ENCODE measurements at regions not wholly inside any gene's neighbourhood (a gene's known extent, or its start where the extent isn't known, plus 50 kb on each side); places are given as distances from the start of the nearest gene placed in this dataset.

DNA sequence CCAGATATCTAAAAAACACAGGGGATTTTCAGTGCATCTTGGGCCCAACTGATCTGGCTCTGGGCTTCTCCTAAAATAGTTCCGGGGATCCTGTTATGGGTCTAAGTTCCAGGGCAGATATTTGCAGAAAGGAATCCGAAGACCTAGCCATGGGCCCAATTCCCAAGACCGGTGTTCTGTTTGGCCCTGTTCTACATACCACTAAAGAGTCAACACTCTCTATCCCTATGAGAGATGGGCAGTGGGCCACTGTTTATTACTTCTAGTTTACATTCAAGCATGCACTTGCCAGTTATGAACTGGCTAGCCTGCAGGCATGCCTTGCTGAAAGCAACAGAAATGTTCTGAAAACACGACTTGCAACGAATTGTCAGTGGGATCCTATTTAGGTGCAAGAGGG lies 87.4 kb upstream of the PLCB4 start:
- H3K4me1 ChIP-seq (replicated peaks in 1 of 2; ENCODE audit: control insufficient read depth in 2 of 2, insufficient read depth in 2 of 2, low read length in 2 of 2): no peaks in the 10 kb centered on the region
- H3K27me3 ChIP-seq (ENCODE audit: control insufficient read depth in 2 of 2, insufficient read depth in 2 of 2, low read length in 2 of 2): no peaks in the 10 kb centered on the region
- H3K36me3 ChIP-seq (ENCODE audit: control insufficient read depth, insufficient read depth, low read length): no peaks in the 10 kb centered on the region
- BruUV-seq (replicated peaks): no TSS peak
- FAIRE-seq (no peak), DNase-seq (ENCODE audit: extremely low read depth in 1 of 4, low spot score in 3 of 4) (no peak), ATAC-seq (no peak)
- no peaks in the 10 kb centered on the region for H3K9me1 ChIP-seq (ENCODE audit: control insufficient read depth, insufficient read depth, low read length)
- no peak overlapping the region for H2AFZ ChIP-seq (ENCODE audit: low read depth, low read length)
- H4K20me1 ChIP-seq (replicated peaks; ENCODE audit: control insufficient read depth, insufficient read depth, low read length): no peaks in the 10 kb centered on the region
- no peak overlapping the region for H3K4me2 ChIP-seq (ENCODE audit: insufficient read depth, low read length)
- in situ Hi-C loops (cut with MboI) (no loop called here), intact Hi-C loops (cut with micrococcal nuclease) (no loop called here)
- H3K27ac ChIP-seq (ENCODE audit: extremely low read depth, low read depth, low read length): no peak overlapping the region
- H3K79me2 ChIP-seq (ENCODE audit: control insufficient read depth, insufficient read depth, low read length): no peaks in the 10 kb centered on the region
- POLR2A ChIA-PET: no interaction called here
- CTCF ChIA-PET (ENCODE audit: low intra/inter-chr PET ratio): no interaction called here
- TF ChIP-seq GABPA (tag; conservative IDR thresholded peaks at IDR 0.05; ENCODE audit: low read depth) (no peak), MTA2 (IDR thresholded peaks at IDR 0.05; ENCODE audit: low read depth) (no peak), ZNF282 (CRISPR knock-in tag; IDR thresholded peaks at IDR 0.05) (no peak), PHB (CRISPR knock-in tag; IDR thresholded peaks at IDR 0.05) (no peak), ATF1 (CRISPR knock-in tag; IDR thresholded peaks at IDR 0.05) (no peak), ATF1 (tag; IDR thresholded peaks at IDR 0.05) (no peak), HMBOX1 (IDR thresholded peaks at IDR 0.05) (no peak), HDAC6 (IDR thresholded peaks at IDR 0.05; ENCODE audit: low read depth, low read length) (no peak), ZNF239 (CRISPR knock-in tag; IDR thresholded peaks at IDR 0.05) (no peak), KDM5B (IDR thresholded peaks at IDR 0.05; ENCODE audit: insufficient replicate concordance, low read depth, low read length) (no peak), EZH2 (IDR thresholded peaks at IDR 0.05; ENCODE audit: borderline replicate concordance, low read depth, low read length) (no peak), HMG20A (CRISPR knock-in tag; conservative IDR thresholded peaks at IDR 0.05) (no peak)
- TF ChIP-seq, protein P1, sequence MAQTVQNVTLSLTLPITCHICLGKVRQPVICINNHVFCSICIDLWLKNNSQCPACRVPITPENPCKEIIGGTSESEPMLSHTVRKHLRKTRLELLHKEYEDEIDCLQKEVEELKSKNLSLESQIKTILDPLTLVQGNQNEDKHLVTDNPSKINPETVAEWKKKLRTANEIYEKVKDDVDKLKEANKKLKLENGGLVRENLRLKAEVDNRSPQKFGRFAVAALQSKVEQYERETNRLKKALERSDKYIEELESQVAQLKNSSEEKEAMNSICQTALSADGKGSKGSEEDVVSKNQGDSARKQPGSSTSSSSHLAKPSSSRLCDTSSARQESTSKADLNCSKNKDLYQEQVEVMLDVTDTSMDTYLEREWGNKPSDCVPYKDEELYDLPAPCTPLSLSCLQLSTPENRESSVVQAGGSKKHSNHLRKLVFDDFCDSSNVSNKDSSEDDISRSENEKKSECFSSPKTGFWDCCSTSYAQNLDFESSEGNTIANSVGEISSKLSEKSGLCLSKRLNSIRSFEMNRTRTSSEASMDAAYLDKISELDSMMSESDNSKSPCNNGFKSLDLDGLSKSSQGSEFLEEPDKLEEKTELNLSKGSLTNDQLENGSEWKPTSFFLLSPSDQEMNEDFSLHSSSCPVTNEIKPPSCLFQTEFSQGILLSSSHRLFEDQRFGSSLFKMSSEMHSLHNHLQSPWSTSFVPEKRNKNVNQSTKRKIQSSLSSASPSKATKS (CRISPR knock-in tag; IDR thresholded peaks at IDR 0.05): no peak
- H3K9ac ChIP-seq (ENCODE audit: insufficient read depth in 1 of 2, low read depth in 2 of 2, low read length in 2 of 2): no peak overlapping the region
- H3K4me3 ChIP-seq: no peak overlapping the region
- 36% methylated on average over 4 of the region's 5 CpGs for WGBS (ENCODE audit: insufficient coverage, low coverage, missing lambda C conversion rate)
- no peaks in the 10 kb centered on the region for H3K9me3 ChIP-seq (replicated peaks; ENCODE audit: control insufficient read depth, insufficient read depth, low read depth, low read length)

All from K562 (cell line).